ENCODE measurements at regions not wholly inside any gene's neighbourhood (a gene's known extent, or its start where the extent isn't known, plus 50 kb on each side); places are given as distances from the start of the nearest gene placed in this dataset.

- no peaks in the 10 kb centered on the region for H3K27me3 ChIP-seq (ENCODE audit: control insufficient read depth in 2 of 2, insufficient read depth in 2 of 2, low read length in 2 of 2)
- H3K27ac ChIP-seq (ENCODE audit: low read depth, low read length) = no peak overlapping the region
- H3K4me1 ChIP-seq (ENCODE audit: control insufficient read depth in 2 of 2, insufficient read depth in 2 of 2, low read length in 2 of 2) = no peaks in the 10 kb centered on the region
- ChIA-PET POLR2A (no interaction called here), CTCF (no interaction called here)
- Mint-ChIP-seq H3K36me3 (no peaks in the 10 kb centered on the region), H3K9me3 (no peaks in the 10 kb centered on the region), H3K4me1 (peaks cover 0 to 1% (median 0%) of the 10 kb centered on the region in 7 donors), H3K27ac (no peak overlapping the region), H3K27me3 (peaks cover 5 to 14% (median 9%) of the 10 kb centered on the region in 5 donors), H3K4me3 (no peak overlapping the region)
- DNase-seq (no peak), ATAC-seq (no peak)
- intact Hi-C loops (cut with micrococcal nuclease) = no loop called here
- H3K4me3 ChIP-seq (ENCODE audit: low read length) = no peak overlapping the region
- H3K36me3 ChIP-seq (ENCODE audit: control insufficient read depth in 2 of 3, insufficient read depth in 3 of 3, low read length in 3 of 3) = no peaks in the 10 kb centered on the region
- H3K9me3 ChIP-seq (ENCODE audit: control insufficient read depth in 2 of 3, low read length in 3 of 3) = no peaks in the 10 kb centered on the region
These were observed 155.0 kb upstream of the TSLP start for GRCh38 chr5:110916381-110917049.

GRCh38 chr5:110917161-110917875, 154.2 kb upstream of the TSLP start:
- Histone ChIP-seq H3K9me3 (ENCODE audit: control insufficient read depth in 2 of 3, low read length in 3 of 3) (no peaks in the 10 kb centered on the region), H3K36me3 (ENCODE audit: control insufficient read depth in 2 of 3, insufficient read depth in 3 of 3, low read length in 3 of 3) (no peaks in the 10 kb centered on the region), H3K4me1 (ENCODE audit: control insufficient read depth in 2 of 2, insufficient read depth in 2 of 2, low read length in 2 of 2) (no peaks in the 10 kb centered on the region), H3K4me3 (ENCODE audit: low read length) (no peak overlapping the region), H3K27ac (ENCODE audit: low read depth, low read length) (no peak overlapping the region), H3K27me3 (ENCODE audit: control insufficient read depth in 2 of 2, insufficient read depth in 2 of 2, low read length in 2 of 2) (no peaks in the 10 kb centered on the region)
- no peaks in the 10 kb centered on the region for H3K9me3 Mint-ChIP-seq
- peaks cover 5 to 17% (median 12%) of the 10 kb centered on the region in 5 donors for H3K27me3 Mint-ChIP-seq
- DNase-seq = no peak
- no peaks in the 10 kb centered on the region for H3K36me3 Mint-ChIP-seq
- no peak for ATAC-seq
- ChIA-PET CTCF (no interaction called here), POLR2A (no interaction called here)
- H3K4me1 Mint-ChIP-seq = peaks cover 0 to 1% (median 0%) of the 10 kb centered on the region in 7 donors
- intact Hi-C loops (cut with micrococcal nuclease) = no loop called here
- no peak overlapping the region for H3K27ac Mint-ChIP-seq
- no peak overlapping the region for H3K4me3 Mint-ChIP-seq

- H3K27me3 ChIP-seq (ENCODE audit: control insufficient read depth in 2 of 2, insufficient read depth in 2 of 2, low read length in 2 of 2) = peaks cover 0 to 5% of the 10 kb centered on the region in 2 donors
- H3K4me3 Mint-ChIP-seq = no peak overlapping the region
- no peaks in the 10 kb centered on the region for H3K36me3 Mint-ChIP-seq
- ChIA-PET POLR2A (no interaction called here), CTCF (no interaction called here)
- H3K9me3 Mint-ChIP-seq = no peaks in the 10 kb centered on the region
- H3K27ac ChIP-seq (ENCODE audit: low read depth, low read length) = no peak overlapping the region
- no peaks in the 10 kb centered on the region for H3K9me3 ChIP-seq (ENCODE audit: control insufficient read depth in 2 of 3, low read length in 3 of 3)
- peaks cover 0 to 1% (median 0%) of the 10 kb centered on the region in 7 donors for H3K4me1 Mint-ChIP-seq
- ATAC-seq (no peak), DNase-seq (no peak)
- intact Hi-C loops (cut with micrococcal nuclease) = no loop called here
- no peak overlapping the region for H3K27ac Mint-ChIP-seq
- H3K4me3 ChIP-seq (ENCODE audit: low read length) = no peak overlapping the region
- peaks cover 7 to 23% (median 19%) of the 10 kb centered on the region in 5 donors for H3K27me3 Mint-ChIP-seq
- no peaks in the 10 kb centered on the region for H3K36me3 ChIP-seq (ENCODE audit: control insufficient read depth in 2 of 3, insufficient read depth in 3 of 3, low read length in 3 of 3)
- no peaks in the 10 kb centered on the region for H3K4me1 ChIP-seq (ENCODE audit: control insufficient read depth in 2 of 2, insufficient read depth in 2 of 2, low read length in 2 of 2)
These were observed 152.8 kb upstream of the TSLP start for GRCh38 chr5:110918683-110919082.

GRCh38 chr5:110923971-110924370, 147.5 kb upstream of the TSLP start:
- H3K27me3 Mint-ChIP-seq = peaks cover 5 to 17% (median 14%) of the 10 kb centered on the region in 5 donors
- H3K27me3 ChIP-seq (ENCODE audit: control insufficient read depth in 2 of 2, insufficient read depth in 2 of 2, low read length in 2 of 2) = peaks cover 0 to 5% of the 10 kb centered on the region in 2 donors
- no peaks in the 10 kb centered on the region for H3K4me1 ChIP-seq (ENCODE audit: control insufficient read depth in 2 of 2, insufficient read depth in 2 of 2, low read length in 2 of 2)
- no peaks in the 10 kb centered on the region for H3K36me3 ChIP-seq (ENCODE audit: control insufficient read depth in 2 of 3, insufficient read depth in 3 of 3, low read length in 3 of 3)
- no peaks in the 10 kb centered on the region for H3K9me3 Mint-ChIP-seq
- H3K4me3 Mint-ChIP-seq = no peak overlapping the region
- intact Hi-C loops (cut with micrococcal nuclease) = no loop called here
- ChIA-PET CTCF (no interaction called here), POLR2A (no interaction called here)
- peaks cover 0 to 1% (median 0%) of the 10 kb centered on the region in 7 donors for H3K4me1 Mint-ChIP-seq
- DNase-seq (no peak), ATAC-seq (no peak)
- H3K4me3 ChIP-seq (ENCODE audit: low read length) = no peak overlapping the region
- no peak overlapping the region for H3K27ac Mint-ChIP-seq
- no peaks in the 10 kb centered on the region for H3K9me3 ChIP-seq (ENCODE audit: control insufficient read depth in 2 of 3, low read length in 3 of 3)
- H3K27ac ChIP-seq (ENCODE audit: low read depth, low read length) = no peak overlapping the region
- no peaks in the 10 kb centered on the region for H3K36me3 Mint-ChIP-seq

GRCh38 chr5:110925398-110925797, 146.1 kb upstream of the TSLP start:
- POLR2A ChIA-PET = no interaction called here
- CTCF ChIA-PET = no interaction called here
- Histone ChIP-seq H3K36me3 (ENCODE audit: control insufficient read depth in 2 of 3, insufficient read depth in 3 of 3, low read length in 3 of 3) (no peaks in the 10 kb centered on the region), H3K4me1 (ENCODE audit: control insufficient read depth in 2 of 2, insufficient read depth in 2 of 2, low read length in 2 of 2) (no peaks in the 10 kb centered on the region), H3K4me3 (ENCODE audit: low read length) (no peak overlapping the region), H3K27me3 (ENCODE audit: control insufficient read depth in 2 of 2, insufficient read depth in 2 of 2, low read length in 2 of 2) (peaks cover 0 to 5% of the 10 kb centered on the region in 2 donors), H3K27ac (ENCODE audit: low read depth, low read length) (no peak overlapping the region), H3K9me3 (ENCODE audit: control insufficient read depth in 2 of 3, low read length in 3 of 3) (no peaks in the 10 kb centered on the region)
- DNase-seq = no peak
- intact Hi-C loops (cut with micrococcal nuclease) = no loop called here
- peaks cover 5 to 20% (median 11%) of the 10 kb centered on the region in 5 donors for H3K27me3 Mint-ChIP-seq
- no peaks in the 10 kb centered on the region for H3K36me3 Mint-ChIP-seq
- H3K9me3 Mint-ChIP-seq = no peaks in the 10 kb centered on the region
- ATAC-seq = no peak
- H3K27ac Mint-ChIP-seq = no peak overlapping the region
- H3K4me3 Mint-ChIP-seq = no peak overlapping the region
- no peaks in the 10 kb centered on the region for H3K4me1 Mint-ChIP-seq

GRCh38 chr5:110925916-110926315, 145.6 kb upstream of the TSLP start:
- Histone ChIP-seq H3K27me3 (ENCODE audit: control insufficient read depth in 2 of 2, insufficient read depth in 2 of 2, low read length in 2 of 2) (peaks cover 0 to 5% of the 10 kb centered on the region in 2 donors), H3K27ac (ENCODE audit: low read depth, low read length) (no peak overlapping the region), H3K4me3 (ENCODE audit: low read length) (no peak overlapping the region), H3K9me3 (ENCODE audit: control insufficient read depth in 2 of 3, low read length in 3 of 3) (no peaks in the 10 kb centered on the region), H3K4me1 (ENCODE audit: control insufficient read depth in 2 of 2, insufficient read depth in 2 of 2, low read length in 2 of 2) (no peaks in the 10 kb centered on the region), H3K36me3 (ENCODE audit: control insufficient read depth in 2 of 3, insufficient read depth in 3 of 3, low read length in 3 of 3) (no peaks in the 10 kb centered on the region)
- ChIA-PET CTCF (no interaction called here), POLR2A (no interaction called here)
- intact Hi-C loops (cut with micrococcal nuclease) = no loop called here
- no peak for ATAC-seq
- H3K27ac Mint-ChIP-seq = no peak overlapping the region
- peaks cover 5 to 22% (median 11%) of the 10 kb centered on the region in 5 donors for H3K27me3 Mint-ChIP-seq
- no peak for DNase-seq
- no peaks in the 10 kb centered on the region for H3K36me3 Mint-ChIP-seq
- no peaks in the 10 kb centered on the region for H3K9me3 Mint-ChIP-seq
- no peak overlapping the region for H3K4me3 Mint-ChIP-seq
- no peaks in the 10 kb centered on the region for H3K4me1 Mint-ChIP-seq

Data from naive thymus-derived CD4-positive, alpha-beta T cell (primary cell).